ENCODE measurements at regions not wholly inside any gene's neighbourhood (a gene's known extent, or its start where the extent isn't known, plus 50 kb on each side); places are given as distances from the start of the nearest gene placed in this dataset.

GRCh38 chr5:68137511-68138140 lies 77.9 kb upstream of the PIK3R1 start:
- TF ChIP-seq ZNF48 (tag by site-specific recombination; IDR thresholded peaks at IDR 0.05) (no peak), SP3 (tag by site-specific recombination; IDR thresholded peaks at IDR 0.05) (no peak), REST (tag by site-specific recombination; IDR thresholded peaks at IDR 0.05) (no peak)

Data from HEK293 (cell line).